SK-N-SH treated with all-trans-retinoic acid at 6 μM for 48 hours (cell line): ENCODE measurements at regions not wholly inside any gene's neighbourhood (a gene's known extent, or its start where the extent isn't known, plus 50 kb on each side); places are given as distances from the start of the nearest gene placed in this dataset.

ENCODE experiments used
- ARNTL ChIP-seq: fragments of 450-650 bp; formaldehyde crosslinking; IDR thresholded peaks from 2 replicates; pipeline ENCODE4 v1.5.0; 2020; ENCODE audit warnings: low read depth, mild to moderate bottlenecking, moderate library complexity, borderline replicate concordance
- CSDC2 ChIP-seq: fragments of 250-450 bp; sonication (Bioruptor Pico); IDR thresholded peaks from 2 replicates; pipeline ENCODE4 v1.5.0; 2020; ENCODE audit warnings: mild to moderate bottlenecking, moderate library complexity
- GLIS3 ChIP-seq: fragments of 250-450 bp; sonication (Bioruptor Pico); IDR thresholded peaks from 2 replicates; pipeline ENCODE4 v1.5.0; 2020; ENCODE audit warnings: mild to moderate bottlenecking, moderate library complexity
- RARB ChIP-seq: fragments of 250-450 bp; sonication (Bioruptor Pico); IDR thresholded peaks from 2 replicates; pipeline ENCODE4 v1.8.0; 2021; ENCODE audit warnings: mild to moderate bottlenecking, moderate library complexity
- SNAI2 ChIP-seq: fragments of 250-450 bp; sonication (Bioruptor Pico); IDR thresholded peaks from 2 replicates; pipeline ENCODE4 v1.5.0; 2020; ENCODE audit warnings: mild to moderate bottlenecking, moderate library complexity
- ZC3H10 ChIP-seq: fragments of 250-450 bp; sonication (Bioruptor Pico); IDR thresholded peaks from 2 replicates; pipeline ENCODE4 v1.5.1; 2021; ENCODE audit warnings: mild to moderate bottlenecking, moderate library complexity
- ZFP3 ChIP-seq: fragments of 250-450 bp; sonication (Bioruptor Pico); IDR thresholded peaks from 2 replicates; pipeline ENCODE4 v1.5.0; 2020; ENCODE audit warnings: mild to moderate bottlenecking, moderate library complexity
- ZFP30 ChIP-seq: fragments of 450-650 bp; formaldehyde crosslinking; IDR thresholded peaks from 2 replicates; pipeline ENCODE4 v1.5.0; 2022; ENCODE audit warnings: mild to moderate bottlenecking, moderate library complexity
- ZNF70 ChIP-seq: fragments of 450-650 bp; formaldehyde crosslinking; IDR thresholded peaks from 2 replicates; pipeline ENCODE4 v1.5.0; 2020; ENCODE audit warnings: mild to moderate bottlenecking, moderate library complexity
- ZNF8 ChIP-seq: fragments of 450-650 bp; formaldehyde crosslinking; IDR thresholded peaks from 2 replicates; pipeline ENCODE4 v1.5.0; 2020; ENCODE audit warnings: mild to moderate bottlenecking, moderate library complexity
- TF ChIP-seq, protein P1 (sequence below): fragments of 250-450 bp; sonication (Bioruptor Pico); IDR thresholded peaks from 2 replicates; pipeline ENCODE4 v1.8.0; 2020; ENCODE audit warnings: mild to moderate bottlenecking, moderate library complexity, borderline replicate concordance
- TF ChIP-seq, protein P2 (sequence below): fragments of 250-450 bp; sonication (Bioruptor Pico); IDR thresholded peaks from 2 replicates; pipeline ENCODE4 v1.5.1; 2020; ENCODE audit warnings: low read depth, mild to moderate bottlenecking, moderate library complexity
- TF ChIP-seq, protein P3 (sequence below): fragments of 250-450 bp; sonication (Bioruptor Pico); IDR thresholded peaks from 2 replicates; pipeline ENCODE4 v1.5.1; 2021; ENCODE audit warnings: mild to moderate bottlenecking, moderate library complexity

DNA sequence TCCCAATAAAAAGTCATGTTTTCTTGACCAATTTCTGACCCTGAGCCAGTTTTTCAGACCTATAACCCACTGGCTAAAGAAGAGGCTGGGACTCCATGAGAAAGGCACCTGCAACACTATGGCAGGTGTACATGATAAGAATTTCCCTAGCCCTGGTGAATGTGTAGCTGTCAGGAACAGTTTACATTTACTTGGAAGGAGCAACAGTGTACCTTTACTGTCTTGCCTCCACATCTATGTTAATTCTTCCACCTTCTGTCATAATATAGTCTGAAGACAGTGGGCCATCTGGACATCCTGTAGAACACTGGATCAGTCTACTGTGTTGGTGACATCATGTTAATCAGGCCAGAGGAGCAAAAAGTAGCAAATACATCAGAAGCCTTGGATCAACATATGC lies 72.1 kb upstream of the CD82 start:
- TF ChIP-seq, protein P1, sequence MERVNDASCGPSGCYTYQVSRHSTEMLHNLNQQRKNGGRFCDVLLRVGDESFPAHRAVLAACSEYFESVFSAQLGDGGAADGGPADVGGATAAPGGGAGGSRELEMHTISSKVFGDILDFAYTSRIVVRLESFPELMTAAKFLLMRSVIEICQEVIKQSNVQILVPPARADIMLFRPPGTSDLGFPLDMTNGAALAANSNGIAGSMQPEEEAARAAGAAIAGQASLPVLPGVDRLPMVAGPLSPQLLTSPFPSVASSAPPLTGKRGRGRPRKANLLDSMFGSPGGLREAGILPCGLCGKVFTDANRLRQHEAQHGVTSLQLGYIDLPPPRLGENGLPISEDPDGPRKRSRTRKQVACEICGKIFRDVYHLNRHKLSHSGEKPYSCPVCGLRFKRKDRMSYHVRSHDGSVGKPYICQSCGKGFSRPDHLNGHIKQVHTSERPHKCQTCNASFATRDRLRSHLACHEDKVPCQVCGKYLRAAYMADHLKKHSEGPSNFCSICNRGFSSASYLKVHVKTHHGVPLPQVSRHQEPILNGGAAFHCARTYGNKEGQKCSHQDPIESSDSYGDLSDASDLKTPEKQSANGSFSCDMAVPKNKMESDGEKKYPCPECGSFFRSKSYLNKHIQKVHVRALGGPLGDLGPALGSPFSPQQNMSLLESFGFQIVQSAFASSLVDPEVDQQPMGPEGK, result no peak
- TF ChIP-seq, protein P2, sequence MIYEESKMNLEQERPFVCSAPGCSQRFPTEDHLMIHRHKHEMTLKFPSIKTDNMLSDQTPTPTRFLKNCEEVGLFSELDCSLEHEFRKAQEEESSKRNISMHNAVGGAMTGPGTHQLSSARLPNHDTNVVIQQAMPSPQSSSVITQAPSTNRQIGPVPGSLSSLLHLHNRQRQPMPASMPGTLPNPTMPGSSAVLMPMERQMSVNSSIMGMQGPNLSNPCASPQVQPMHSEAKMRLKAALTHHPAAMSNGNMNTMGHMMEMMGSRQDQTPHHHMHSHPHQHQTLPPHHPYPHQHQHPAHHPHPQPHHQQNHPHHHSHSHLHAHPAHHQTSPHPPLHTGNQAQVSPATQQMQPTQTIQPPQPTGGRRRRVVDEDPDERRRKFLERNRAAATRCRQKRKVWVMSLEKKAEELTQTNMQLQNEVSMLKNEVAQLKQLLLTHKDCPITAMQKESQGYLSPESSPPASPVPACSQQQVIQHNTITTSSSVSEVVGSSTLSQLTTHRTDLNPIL (CRISPR knock-in tag), result no peak
- TF ChIP-seq ZC3H10 (CRISPR knock-in tag) (no peak), ZFP3 (CRISPR knock-in tag) (no peak), GLIS3 (CRISPR knock-in tag) (no peak), ARNTL (CRISPR knock-in tag) (no peak), ZNF70 (CRISPR knock-in tag) (no peak), CSDC2 (no peak), ZFP30 (CRISPR knock-in tag) (no peak), SNAI2 (CRISPR knock-in tag) (no peak), RARB (no peak), ZNF8 (CRISPR knock-in tag) (no peak)
- TF ChIP-seq, protein P3, sequence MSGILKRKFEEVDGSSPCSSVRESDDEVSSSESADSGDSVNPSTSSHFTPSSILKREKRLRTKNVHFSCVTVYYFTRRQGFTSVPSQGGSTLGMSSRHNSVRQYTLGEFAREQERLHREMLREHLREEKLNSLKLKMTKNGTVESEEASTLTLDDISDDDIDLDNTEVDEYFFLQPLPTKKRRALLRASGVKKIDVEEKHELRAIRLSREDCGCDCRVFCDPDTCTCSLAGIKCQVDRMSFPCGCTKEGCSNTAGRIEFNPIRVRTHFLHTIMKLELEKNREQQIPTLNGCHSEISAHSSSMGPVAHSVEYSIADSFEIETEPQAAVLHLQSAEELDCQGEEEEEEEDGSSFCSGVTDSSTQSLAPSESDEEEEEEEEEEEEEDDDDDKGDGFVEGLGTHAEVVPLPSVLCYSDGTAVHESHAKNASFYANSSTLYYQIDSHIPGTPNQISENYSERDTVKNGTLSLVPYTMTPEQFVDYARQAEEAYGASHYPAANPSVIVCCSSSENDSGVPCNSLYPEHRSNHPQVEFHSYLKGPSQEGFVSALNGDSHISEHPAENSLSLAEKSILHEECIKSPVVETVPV, result no peak
